ENCODE measurements at regions not wholly inside any gene's neighbourhood (a gene's known extent, or its start where the extent isn't known, plus 50 kb on each side); places are given as distances from the start of the nearest gene placed in this dataset.

DNA sequence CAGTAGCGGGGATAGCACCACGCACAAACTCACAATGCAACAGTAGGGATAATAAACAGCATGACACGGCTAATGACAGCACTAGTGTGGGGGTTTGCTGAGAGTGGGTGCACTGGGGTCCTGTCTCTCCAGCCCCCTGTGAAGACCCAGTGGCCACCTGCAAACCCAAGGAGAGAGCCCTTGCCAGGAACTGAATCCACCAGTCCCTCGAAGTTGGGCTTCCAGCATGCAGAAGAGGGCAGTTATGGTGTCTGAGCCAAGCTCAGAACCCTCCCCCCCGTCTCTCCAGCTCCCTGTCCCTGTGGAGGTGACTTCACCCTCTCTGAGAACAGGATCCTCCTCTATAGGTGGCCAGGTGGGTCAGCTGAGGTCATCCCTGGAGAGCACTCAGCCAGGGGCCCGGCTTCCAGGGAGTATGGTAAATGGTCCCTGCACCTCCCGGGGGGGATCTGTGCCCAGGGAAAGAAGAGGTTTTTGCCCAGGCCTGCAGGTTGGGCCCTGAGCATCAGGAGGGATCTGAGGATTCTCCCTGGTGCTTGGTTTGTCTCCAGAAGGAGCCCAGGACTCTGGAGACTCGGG is 86.3 kb upstream of the PRR5 start:
- TF ChIP-seq EZH2 (IDR thresholded peaks at IDR 0.05; ENCODE audit: borderline replicate concordance, low read depth, low read length, poor library complexity, severe bottlenecking) = no peak
- TF ChIP-seq, protein P1, sequence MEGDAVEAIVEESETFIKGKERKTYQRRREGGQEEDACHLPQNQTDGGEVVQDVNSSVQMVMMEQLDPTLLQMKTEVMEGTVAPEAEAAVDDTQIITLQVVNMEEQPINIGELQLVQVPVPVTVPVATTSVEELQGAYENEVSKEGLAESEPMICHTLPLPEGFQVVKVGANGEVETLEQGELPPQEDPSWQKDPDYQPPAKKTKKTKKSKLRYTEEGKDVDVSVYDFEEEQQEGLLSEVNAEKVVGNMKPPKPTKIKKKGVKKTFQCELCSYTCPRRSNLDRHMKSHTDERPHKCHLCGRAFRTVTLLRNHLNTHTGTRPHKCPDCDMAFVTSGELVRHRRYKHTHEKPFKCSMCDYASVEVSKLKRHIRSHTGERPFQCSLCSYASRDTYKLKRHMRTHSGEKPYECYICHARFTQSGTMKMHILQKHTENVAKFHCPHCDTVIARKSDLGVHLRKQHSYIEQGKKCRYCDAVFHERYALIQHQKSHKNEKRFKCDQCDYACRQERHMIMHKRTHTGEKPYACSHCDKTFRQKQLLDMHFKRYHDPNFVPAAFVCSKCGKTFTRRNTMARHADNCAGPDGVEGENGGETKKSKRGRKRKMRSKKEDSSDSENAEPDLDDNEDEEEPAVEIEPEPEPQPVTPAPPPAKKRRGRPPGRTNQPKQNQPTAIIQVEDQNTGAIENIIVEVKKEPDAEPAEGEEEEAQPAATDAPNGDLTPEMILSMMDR (conservative IDR thresholded peaks at IDR 0.05; ENCODE audit: low read depth, low read length) = no peak

All from A673 (cell line).